ENCODE measurements at regions not wholly inside any gene's neighbourhood (a gene's known extent, or its start where the extent isn't known, plus 50 kb on each side); places are given as distances from the start of the nearest gene placed in this dataset.
"Not testable (repeated sequence)": the region's sequence is repeated elsewhere in the genome, so short reads cannot be mapped to it uniquely, and the experiment has no call there.

- no peak for DNase-seq (ENCODE audit: extremely low spot score, unreplicated experiment)
- H3K36me3 Mint-ChIP-seq (ENCODE audit: unreplicated experiment), result no peaks in the 10 kb centered on the region
These were observed 215.5 kb upstream of the TNC start for GRCh38 chr9:115333277-115334070.

GRCh38 chr9:115335439-115335838, 217.5 kb upstream of the TNC start:
- H3K27me3 Mint-ChIP-seq (ENCODE audit: unreplicated experiment), result no peaks in the 10 kb centered on the region
- H3K36me3 Mint-ChIP-seq (ENCODE audit: unreplicated experiment), result no peaks in the 10 kb centered on the region
- H3K4me3 Mint-ChIP-seq (ENCODE audit: unreplicated experiment), result no peak overlapping the region
- DNase-seq (ENCODE audit: extremely low spot score, unreplicated experiment), result no peak
- no peak overlapping the region for H3K27ac Mint-ChIP-seq (ENCODE audit: unreplicated experiment)
- no peak for TF ChIP-seq CTCF (IDR thresholded peaks at IDR 0.05)
- H3K4me1 Mint-ChIP-seq (ENCODE audit: unreplicated experiment), result peaks cover 13% of the 10 kb centered on the region
- peaks cover 7% of the 10 kb centered on the region for H3K9me3 Mint-ChIP-seq (ENCODE audit: unreplicated experiment)

More at GRCh38 chr9:115333277-115334070, 215.5 kb upstream of the TNC start:
- peaks cover 7% of the 10 kb centered on the region for H3K9me3 Mint-ChIP-seq (ENCODE audit: unreplicated experiment)
- no peak overlapping the region for H3K27ac Mint-ChIP-seq (ENCODE audit: unreplicated experiment)
- no peak for TF ChIP-seq CTCF (IDR thresholded peaks at IDR 0.05)
- H3K27me3 Mint-ChIP-seq (ENCODE audit: unreplicated experiment), result no peaks in the 10 kb centered on the region
- no peak overlapping the region for H3K4me3 Mint-ChIP-seq (ENCODE audit: unreplicated experiment)
- peaks cover 20% of the 10 kb centered on the region for H3K4me1 Mint-ChIP-seq (ENCODE audit: unreplicated experiment)

- no peak for TF ChIP-seq CTCF (IDR thresholded peaks at IDR 0.05)
These were observed 222.4 kb upstream of the TNC start for GRCh38 chr9:115340314-115340713.

GRCh38 chr9:115341426-115341825, 223.5 kb upstream of the TNC start:
- DNase-seq (ENCODE audit: extremely low spot score, unreplicated experiment), result no peak
- Mint-ChIP-seq H3K4me3 (ENCODE audit: unreplicated experiment) (no peak overlapping the region), H3K36me3 (ENCODE audit: unreplicated experiment) (no peaks in the 10 kb centered on the region), H3K4me1 (ENCODE audit: unreplicated experiment) (peaks cover 22% of the 10 kb centered on the region), H3K9me3 (ENCODE audit: unreplicated experiment) (no peaks in the 10 kb centered on the region), H3K27ac (ENCODE audit: unreplicated experiment) (no peak overlapping the region), H3K27me3 (ENCODE audit: unreplicated experiment) (no peaks in the 10 kb centered on the region)
- no peak for TF ChIP-seq CTCF (IDR thresholded peaks at IDR 0.05)

More at GRCh38 chr9:115340314-115340713, 222.4 kb upstream of the TNC start:
- no peak overlapping the region for H3K4me3 Mint-ChIP-seq (ENCODE audit: unreplicated experiment)
- H3K36me3 Mint-ChIP-seq (ENCODE audit: unreplicated experiment), result no peaks in the 10 kb centered on the region
- no peaks in the 10 kb centered on the region for H3K27me3 Mint-ChIP-seq (ENCODE audit: unreplicated experiment)
- peaks cover 22% of the 10 kb centered on the region for H3K4me1 Mint-ChIP-seq (ENCODE audit: unreplicated experiment)
- no peak overlapping the region for H3K27ac Mint-ChIP-seq (ENCODE audit: unreplicated experiment)
- H3K9me3 Mint-ChIP-seq (ENCODE audit: unreplicated experiment), result peaks cover 7% of the 10 kb centered on the region
- no peak for DNase-seq (ENCODE audit: extremely low spot score, unreplicated experiment)

GRCh38 chr9:115347776-115348175, 229.8 kb upstream of the TNC start:
- H3K9me3 Mint-ChIP-seq (ENCODE audit: unreplicated experiment); H3K4me3 Mint-ChIP-seq (ENCODE audit: unreplicated experiment); H3K36me3 Mint-ChIP-seq (ENCODE audit: unreplicated experiment); H3K27me3 Mint-ChIP-seq (ENCODE audit: unreplicated experiment); DNase-seq (ENCODE audit: extremely low spot score, unreplicated experiment); H3K27ac Mint-ChIP-seq (ENCODE audit: unreplicated experiment): not testable (repeated sequence)
- H3K4me1 Mint-ChIP-seq (ENCODE audit: unreplicated experiment), result peaks cover 16% of the 10 kb centered on the region

- not testable (repeated sequence) for H3K27ac Mint-ChIP-seq (ENCODE audit: unreplicated experiment); H3K36me3 Mint-ChIP-seq (ENCODE audit: unreplicated experiment); DNase-seq (ENCODE audit: extremely low spot score, unreplicated experiment); H3K4me3 Mint-ChIP-seq (ENCODE audit: unreplicated experiment); H3K27me3 Mint-ChIP-seq (ENCODE audit: unreplicated experiment); H3K9me3 Mint-ChIP-seq (ENCODE audit: unreplicated experiment)
- peaks cover 18% of the 10 kb centered on the region for H3K4me1 Mint-ChIP-seq (ENCODE audit: unreplicated experiment)
These were observed 231.0 kb upstream of the TNC start for GRCh38 chr9:115348936-115349335.
